GM12872 (cell line): ENCODE measurements at regions not wholly inside any gene's neighbourhood (a gene's known extent, or its start where the extent isn't known, plus 50 kb on each side); places are given as distances from the start of the nearest gene placed in this dataset.

Source experiments
- CTCF ChIP-seq: IDR thresholded peaks from 3 replicates; pipeline ENCODE4 v1.5.1; 2011; ENCODE audit warnings: low read depth, mild to moderate bottlenecking, low read length, moderate library complexity; ENCODE audit not compliant: insufficient read depth

- TF ChIP-seq CTCF: no peak
Observed at GRCh38 chr20:58054780-58055373, 173.6 kb downstream of the ANKRD60 start.

DNA sequence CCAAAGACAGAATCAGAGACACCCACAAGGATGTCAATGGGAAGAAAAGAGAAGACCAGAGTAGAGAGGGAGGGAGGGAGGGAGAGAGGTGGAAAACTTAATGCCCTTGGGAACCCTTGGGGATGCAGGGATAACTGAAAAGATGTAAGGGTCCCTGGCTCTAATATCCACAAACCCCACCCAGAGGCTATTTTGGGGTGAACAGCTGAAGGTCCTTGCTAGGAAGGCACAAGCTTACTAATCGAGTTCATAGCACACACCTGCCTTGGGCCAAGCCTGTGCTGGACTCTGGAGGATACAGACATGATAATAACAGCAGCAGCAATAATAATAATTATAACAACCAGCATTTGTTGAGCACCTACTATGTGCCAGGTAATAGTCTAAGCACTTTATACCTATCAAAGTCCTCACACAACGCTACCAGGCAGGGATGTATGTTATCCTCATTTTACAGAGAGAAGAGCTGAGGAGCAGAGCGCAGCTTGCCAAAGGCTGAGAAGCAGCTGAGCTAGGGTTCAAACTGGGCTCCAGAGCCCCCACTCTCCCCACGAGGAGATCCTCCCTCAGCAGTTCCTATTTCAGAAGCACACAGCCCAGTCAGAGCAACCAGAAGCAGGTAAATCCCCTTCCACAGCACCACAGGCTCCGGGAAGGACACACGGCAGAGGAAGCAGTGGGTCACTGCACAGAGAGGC, 174.2 kb downstream of the ANKRD60 start:
- TF ChIP-seq CTCF: no peak

DNA sequence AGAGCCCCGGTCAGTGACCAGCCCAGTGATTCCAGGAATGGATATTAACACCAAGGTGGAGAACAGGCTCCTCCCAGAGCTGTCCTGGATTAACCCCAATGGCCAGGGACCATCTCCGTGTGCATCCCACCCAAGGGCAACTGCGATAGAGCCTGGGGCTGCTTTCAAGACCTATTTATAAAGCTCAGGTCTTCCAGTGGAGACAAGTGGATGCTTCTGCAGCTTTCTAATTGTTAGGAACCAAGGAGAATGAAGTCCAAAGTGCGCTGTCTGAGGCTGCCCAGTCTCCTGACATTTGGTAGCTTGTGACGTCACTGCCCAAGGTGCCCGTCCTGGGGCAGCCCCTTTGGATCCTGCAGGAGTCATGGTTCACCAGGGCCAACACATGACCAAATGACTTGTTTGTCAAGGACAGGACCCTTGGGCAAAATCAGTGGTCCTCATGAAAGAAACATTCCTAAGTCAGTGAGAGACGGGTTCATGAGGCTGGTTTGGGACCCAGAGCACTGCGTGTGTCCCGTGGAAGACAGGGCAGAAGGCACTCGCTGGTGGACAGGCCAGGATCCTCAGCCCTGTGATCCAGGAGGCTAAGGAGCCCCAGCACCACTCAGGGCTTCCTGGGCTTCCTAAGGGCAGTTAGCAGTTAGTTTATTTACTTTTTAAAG, 174.9 kb downstream of the ANKRD60 start:
- TF ChIP-seq CTCF: no peak

GRCh38 chr20:58051367-58051766, 177.1 kb downstream of the ANKRD60 start:
- no peak for TF ChIP-seq CTCF

DNA sequence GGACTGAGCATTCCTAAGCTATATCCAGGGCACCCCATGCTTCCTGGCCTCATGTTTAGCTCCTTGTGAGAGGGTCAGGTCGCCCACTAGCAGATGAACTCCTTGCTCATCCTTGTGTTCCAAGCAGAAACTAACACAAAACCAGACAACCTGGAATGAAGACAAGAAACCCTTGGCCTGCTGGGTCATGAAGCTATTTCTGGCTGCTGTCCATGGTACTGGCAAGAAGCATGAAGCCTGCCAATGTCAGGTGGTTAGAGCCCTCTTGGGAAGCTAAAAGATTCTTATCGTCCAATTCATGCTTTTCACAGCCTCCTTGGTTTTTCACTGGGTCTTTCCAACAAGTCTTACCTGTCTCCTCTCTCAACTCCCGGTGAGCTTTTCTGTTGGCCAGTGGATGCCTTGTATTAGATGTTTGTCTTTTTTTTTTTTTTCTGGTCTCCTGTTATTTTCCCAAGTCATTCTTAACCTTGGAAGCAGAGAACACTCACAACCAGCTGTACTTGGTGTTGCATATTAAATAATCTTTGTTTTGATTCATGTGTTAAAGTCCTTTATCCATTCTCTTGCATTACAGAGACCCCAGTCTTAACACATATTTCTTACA, 180.3 kb downstream of the ANKRD60 start:
- TF ChIP-seq CTCF: no peak

GRCh38 chr20:58046311-58046710, 182.1 kb downstream of the ANKRD60 start:
- no peak for TF ChIP-seq CTCF

DNA sequence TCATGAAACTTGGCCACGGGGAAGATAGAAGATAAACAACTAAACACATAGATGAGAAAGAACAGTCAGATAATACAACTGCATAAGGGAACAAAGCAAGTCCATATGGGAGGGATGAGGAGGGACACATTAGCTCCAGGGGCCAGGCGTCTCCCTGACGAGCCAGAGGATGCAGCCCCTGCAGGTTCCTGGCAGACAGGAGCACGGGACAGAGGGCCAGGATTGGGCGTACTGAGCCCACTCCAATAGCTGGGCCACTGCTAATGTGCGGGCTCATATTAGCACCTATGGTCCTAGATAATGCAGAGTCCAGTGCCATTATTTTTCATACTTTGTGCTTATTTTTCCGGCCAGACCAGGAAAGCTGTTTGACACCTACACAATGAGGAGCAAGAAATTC, 182.9 kb downstream of the ANKRD60 start:
- TF ChIP-seq CTCF: no peak
